H9 (cell line): ENCODE measurements at regions not wholly inside any gene's neighbourhood (a gene's known extent, or its start where the extent isn't known, plus 50 kb on each side); places are given as distances from the start of the nearest gene placed in this dataset.

Experiments
- DNase-seq: peaks from one replicate; pipeline ENCODE4 v3.0.0-alpha.2; 2017
- H2AFZ ChIP-seq: one replicate; pipeline ENCODE4 v1.6.1; 2013; ENCODE audit warnings: mild to moderate bottlenecking, low read length, control low read depth, moderate library complexity
- H2AK5ac ChIP-seq: 2 replicates; pipeline ENCODE4 v1.6.1; 2013; ENCODE audit warnings: low read length, control low read depth, mixed read lengths; ENCODE audit not compliant: insufficient read length
- H2BK120ac ChIP-seq: one replicate; pipeline ENCODE4 v1.6.1; 2013; ENCODE audit warnings: low read depth, mild to moderate bottlenecking, low read length, control low read depth, inconsistent platforms; ENCODE audit not compliant: poor library complexity, severe bottlenecking
- H2BK12ac ChIP-seq: 2 replicates; pipeline ENCODE4 v1.6.1; 2013; ENCODE audit warnings: low read length, control low read depth, mixed read lengths, low read depth; ENCODE audit not compliant: insufficient read length
- H2BK15ac ChIP-seq: 2 replicates; pipeline ENCODE4 v1.6.1; 2013; ENCODE audit warnings: low read depth, low read length, control low read depth
- H2BK20ac ChIP-seq: one replicate; pipeline ENCODE4 v1.6.1; 2013; ENCODE audit warnings: low read depth, mild to moderate bottlenecking, low read length, control low read depth, inconsistent platforms; ENCODE audit not compliant: poor library complexity, severe bottlenecking
- H2BK5ac ChIP-seq: 2 replicates; pipeline ENCODE4 v1.6.1; 2013; ENCODE audit warnings: low read length, control low read depth, mixed read lengths; ENCODE audit not compliant: insufficient read length
- H3K14ac ChIP-seq: 2 replicates; pipeline ENCODE4 v1.6.1; 2013; ENCODE audit warnings: low read length, control low read depth; ENCODE audit not compliant: insufficient read depth
- H3K18ac ChIP-seq: 2 replicates; pipeline ENCODE4 v1.6.1; 2013; ENCODE audit warnings: low read depth, mild to moderate bottlenecking, mixed read lengths, low read length, control low read depth; ENCODE audit not compliant: insufficient read length
- H3K23ac ChIP-seq: 2 replicates; pipeline ENCODE4 v1.6.1; 2013; ENCODE audit warnings: low read length, control low read depth, mixed read lengths, low read depth; ENCODE audit not compliant: insufficient read length
- H3K23me2 ChIP-seq: 2 replicates; pipeline ENCODE4 v1.6.1; 2013; ENCODE audit warnings: low read depth, mild to moderate bottlenecking, mixed read lengths, low read length, control low read depth; ENCODE audit not compliant: insufficient read length, poor library complexity, severe bottlenecking
- H3K27ac ChIP-seq: 2 replicates; pipeline ENCODE4 v1.5.1; 2013; ENCODE audit warnings: low read length, control low read depth, mixed read lengths, low read depth; ENCODE audit not compliant: insufficient read length
- H3K27me3 ChIP-seq: 2 replicates; pipeline ENCODE4 v1.6.1; 2013; ENCODE audit warnings: low read length, control low read depth, inconsistent platforms; ENCODE audit not compliant: insufficient read depth
- H3K4ac ChIP-seq: 2 replicates; pipeline ENCODE4 v1.6.1; 2013; ENCODE audit warnings: low read depth, mild to moderate bottlenecking, control low read depth, inconsistent platforms, low read length, moderate library complexity
- H3K4me1 ChIP-seq: 2 replicates; pipeline ENCODE4 v1.6.1; 2013; ENCODE audit warnings: low read length, control low read depth, inconsistent platforms; ENCODE audit not compliant: insufficient read depth
- H3K4me2 ChIP-seq: 2 replicates; pipeline ENCODE4 v1.6.1; 2013; ENCODE audit warnings: low read length, control low read depth, mixed read lengths; ENCODE audit not compliant: insufficient read length, insufficient read depth
- H3K56ac ChIP-seq: 2 replicates; pipeline ENCODE4 v1.6.1; 2013; ENCODE audit warnings: low read depth, mild to moderate bottlenecking, mixed read lengths, low read length, control low read depth; ENCODE audit not compliant: insufficient read length
- H3K79me1 ChIP-seq: 2 replicates; pipeline ENCODE4 v1.6.1; 2013; ENCODE audit warnings: low read depth, mild to moderate bottlenecking, moderate library complexity, low read length, control low read depth, inconsistent platforms; ENCODE audit not compliant: insufficient read depth, poor library complexity, severe bottlenecking
- H3K79me2 ChIP-seq: 2 replicates; pipeline ENCODE4 v1.6.1; 2013; ENCODE audit warnings: low read length, control low read depth, inconsistent platforms; ENCODE audit not compliant: insufficient read depth
- H3K9ac ChIP-seq: 2 replicates; pipeline ENCODE4 v1.6.1; 2013; ENCODE audit warnings: low read length, control low read depth, mixed read lengths; ENCODE audit not compliant: insufficient read length; ENCODE audit errors: extremely low read depth
- H3K9me3 ChIP-seq: one replicate; pipeline ENCODE4 v1.6.1; 2013; ENCODE audit warnings: low read depth, low read length, inconsistent platforms; ENCODE audit not compliant: control insufficient read depth
- H3T11ph ChIP-seq: one replicate; pipeline ENCODE4 v1.6.1; 2013; ENCODE audit warnings: mild to moderate bottlenecking, low read length, control low read depth, inconsistent platforms
- H4K20me1 ChIP-seq: one replicate; pipeline ENCODE4 v1.6.1; 2013; ENCODE audit not compliant: control insufficient read depth, insufficient read length, insufficient read depth
- H4K5ac ChIP-seq: 2 replicates; pipeline ENCODE4 v1.6.1; 2013; ENCODE audit warnings: low read depth, mild to moderate bottlenecking, mixed read lengths, low read length, control low read depth; ENCODE audit not compliant: insufficient read length
- H4K8ac ChIP-seq: replicated peaks from 2 replicates; pipeline ENCODE4 v1.6.1; 2013; ENCODE audit warnings: low read length, control low read depth, mixed read lengths, low read depth; ENCODE audit not compliant: insufficient read length
- H4K91ac ChIP-seq: 2 replicates; pipeline ENCODE4 v1.6.1; 2013; ENCODE audit warnings: low read depth, mild to moderate bottlenecking, moderate library complexity, mixed read lengths, low read length, control low read depth; ENCODE audit not compliant: insufficient read length
- H3K27ac Mint-ChIP-seq, 3 experiments: 2 replicates in 2 of 3; 3 replicates in 1 of 3; pipeline ENCODE4 v1.8.0; 2020 to 2021; ENCODE audit warnings: mixed read lengths in 3 of 3, mild to moderate bottlenecking in 1 of 3, moderate library complexity in 1 of 3
- H3K27me3 Mint-ChIP-seq: 2 replicates; pipeline ENCODE4 v1.8.0; 2021; ENCODE audit warnings: low read depth, mild to moderate bottlenecking, moderate library complexity, mixed read lengths
- H3K36me3 Mint-ChIP-seq, 3 experiments: 2 replicates in 2 of 3; 3 replicates in 1 of 3; pipeline ENCODE4 v1.8.0; 2020 to 2021; ENCODE audit warnings: low read depth in 3 of 3, mixed read lengths in 3 of 3; ENCODE audit not compliant: insufficient read depth in 1 of 3
- H3K4me1 Mint-ChIP-seq, 2 experiments: 2 replicates each; pipeline ENCODE4 v1.8.0; 2020; ENCODE audit warnings: mixed read lengths in 2 of 2
- H3K4me3 Mint-ChIP-seq, 2 experiments: 2 replicates in 1 of 2; 3 replicates in 1 of 2; pipeline ENCODE4 v1.8.0; 2020 to 2021; ENCODE audit warnings: mild to moderate bottlenecking in 2 of 2, mixed read lengths in 2 of 2, moderate library complexity in 1 of 2
- H3K9me3 Mint-ChIP-seq, 2 experiments: 2 replicates in 1 of 2; 3 replicates in 1 of 2; pipeline ENCODE4 v1.8.0; 2020; ENCODE audit warnings: mild to moderate bottlenecking in 2 of 2, mixed read lengths in 2 of 2, moderate library complexity in 1 of 2
- WGBS: extraction: QIAGEN DNeasy Blood & Tissue Kit; methylation state at CpG from one replicate; pipeline ENCODE4 v1.1.7; 2013; ENCODE audit warnings: missing lambda C conversion rate, low lambda C conversion rate, mixed read lengths; ENCODE audit not compliant: insufficient read length; ENCODE audit errors: extremely low coverage; 5-methylcytosine and 5-hydroxymethylcytosine counted together
- TF ChIP-seq, protein P1 (sequence below): fragments of 200-600 bp; sonication (generic); conservative IDR thresholded peaks from 3 replicates; pipeline ENCODE4 v1.8.0; 2021; ENCODE audit warnings: antibody characterized with exemption, mild to moderate bottlenecking

DNA sequence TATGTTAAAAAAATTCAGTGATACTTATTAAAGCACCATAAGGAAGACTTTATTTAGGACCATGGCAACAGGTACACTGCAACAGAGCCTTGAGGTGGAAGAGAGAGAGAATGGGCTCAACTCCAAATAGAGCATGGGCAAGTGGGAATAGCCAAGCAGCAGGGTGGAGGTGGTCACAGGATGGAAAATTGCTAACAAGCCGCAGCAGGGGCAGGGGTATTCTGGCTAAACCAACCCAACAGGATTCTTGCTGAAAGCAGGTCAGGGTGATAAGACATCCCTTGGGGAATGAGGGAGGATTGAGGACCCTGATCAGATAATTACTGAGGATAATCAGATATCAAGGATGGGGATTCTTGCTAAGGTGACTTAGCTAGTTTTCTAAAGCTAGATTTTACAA is 177.5 kb downstream of the ZIC3 start:
- Mint-ChIP-seq H3K4me1 (peaks cover 57 to 66% of the 10 kb centered on the region in 2 experiments), H3K9me3 (peaks cover 0 to 55% of the 10 kb centered on the region in 2 experiments; a peak in 2 of 5 replicates), H3K36me3 (peaks cover 1 to 4% (median 4%) of the 10 kb centered on the region in 3 experiments; a peak in 3 of 7 replicates), H3K27ac (peak overlapping the region in 2 of 3 experiments; percentile 68 to 95; a peak in 4 of 7 replicates), H3K27me3 (no peaks in the 10 kb centered on the region), H3K4me3 (no peak overlapping the region; a peak in 2 of 5 replicates)
- H3K23me2 ChIP-seq, result no peaks in the 10 kb centered on the region
- H2AFZ ChIP-seq, result no peak overlapping the region
- H3K4ac ChIP-seq, result no peak overlapping the region
- no peak overlapping the region for H3K56ac ChIP-seq
- no peak overlapping the region for H3K18ac ChIP-seq
- H4K20me1 ChIP-seq, result no peaks in the 10 kb centered on the region
- H4K91ac ChIP-seq, result no peak overlapping the region
- H3K27ac ChIP-seq, result peak overlapping the region; percentile 11
- H3T11ph ChIP-seq, result no peak overlapping the region
- H3K4me2 ChIP-seq, result no peak overlapping the region
- no peaks in the 10 kb centered on the region for H3K9me3 ChIP-seq
- TF ChIP-seq, protein P1, sequence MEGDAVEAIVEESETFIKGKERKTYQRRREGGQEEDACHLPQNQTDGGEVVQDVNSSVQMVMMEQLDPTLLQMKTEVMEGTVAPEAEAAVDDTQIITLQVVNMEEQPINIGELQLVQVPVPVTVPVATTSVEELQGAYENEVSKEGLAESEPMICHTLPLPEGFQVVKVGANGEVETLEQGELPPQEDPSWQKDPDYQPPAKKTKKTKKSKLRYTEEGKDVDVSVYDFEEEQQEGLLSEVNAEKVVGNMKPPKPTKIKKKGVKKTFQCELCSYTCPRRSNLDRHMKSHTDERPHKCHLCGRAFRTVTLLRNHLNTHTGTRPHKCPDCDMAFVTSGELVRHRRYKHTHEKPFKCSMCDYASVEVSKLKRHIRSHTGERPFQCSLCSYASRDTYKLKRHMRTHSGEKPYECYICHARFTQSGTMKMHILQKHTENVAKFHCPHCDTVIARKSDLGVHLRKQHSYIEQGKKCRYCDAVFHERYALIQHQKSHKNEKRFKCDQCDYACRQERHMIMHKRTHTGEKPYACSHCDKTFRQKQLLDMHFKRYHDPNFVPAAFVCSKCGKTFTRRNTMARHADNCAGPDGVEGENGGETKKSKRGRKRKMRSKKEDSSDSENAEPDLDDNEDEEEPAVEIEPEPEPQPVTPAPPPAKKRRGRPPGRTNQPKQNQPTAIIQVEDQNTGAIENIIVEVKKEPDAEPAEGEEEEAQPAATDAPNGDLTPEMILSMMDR, result no peak
- no peak for DNase-seq
- H2BK12ac ChIP-seq, result no peak overlapping the region
- no CpG with 5 or more reads among the region's 1 CpG for WGBS
- H2BK120ac ChIP-seq, result no peak overlapping the region
- no peak overlapping the region for H3K23ac ChIP-seq
- H3K79me1 ChIP-seq, result no peaks in the 10 kb centered on the region
- no peaks in the 10 kb centered on the region for H3K79me2 ChIP-seq
- no peak overlapping the region for H4K8ac ChIP-seq
- peaks cover 7% of the 10 kb centered on the region; the same call in 1 of the 2 replicates for H3K4me1 ChIP-seq
- no peak overlapping the region for H2BK5ac ChIP-seq
- H2BK15ac ChIP-seq, result no peak overlapping the region
- no peak overlapping the region for H3K9ac ChIP-seq
- H3K14ac ChIP-seq, result no peak overlapping the region
- H3K27me3 ChIP-seq, result no peaks in the 10 kb centered on the region
- no peak overlapping the region for H2AK5ac ChIP-seq
- no peak overlapping the region for H2BK20ac ChIP-seq
- no peak overlapping the region for H4K5ac ChIP-seq
